HFF-Myc (cell line): ENCODE measurements at regions not wholly inside any gene's neighbourhood (a gene's known extent, or its start where the extent isn't known, plus 50 kb on each side); places are given as distances from the start of the nearest gene placed in this dataset.

Experiments
- DNase-seq: peaks from one replicate; pipeline ENCODE4 v3.0.0-alpha.2; 2011; ENCODE audit warnings: low read depth; ENCODE audit errors: extremely low read depth
- H3K4me3 ChIP-seq: replicated peaks from 2 replicates; pipeline ENCODE4 v1.5.1; 2011; ENCODE audit warnings: low read depth, mild to moderate bottlenecking, control low read depth, low read length
- CTCF ChIP-seq: IDR thresholded peaks from 2 replicates; pipeline ENCODE4 v1.5.1; 2012; ENCODE audit warnings: mild to moderate bottlenecking, low read depth, low read length, control low read depth; ENCODE audit errors: missing control alignments

DNA sequence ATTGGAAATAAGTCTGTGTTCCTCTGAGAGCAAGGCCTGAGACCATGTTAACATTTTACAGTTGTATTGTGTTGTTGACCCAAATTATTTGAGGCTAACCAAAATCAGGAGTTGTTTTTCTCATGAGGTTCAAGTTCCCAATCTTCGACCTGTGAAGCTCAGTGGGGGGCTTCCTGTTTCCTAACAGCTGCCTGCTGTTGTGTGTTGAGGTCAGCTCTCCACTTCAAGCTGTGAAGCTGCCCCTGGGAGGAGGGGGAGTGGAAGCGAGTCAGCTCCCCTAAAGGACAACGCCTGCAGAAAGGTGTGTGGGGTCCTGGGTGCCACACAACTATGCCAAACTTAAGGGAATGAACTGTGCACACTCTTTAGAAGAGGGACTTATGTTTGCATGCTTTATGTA is 295.5 kb downstream of the IRX1 start:
- no peak for TF ChIP-seq CTCF
- no peak for DNase-seq
- H3K4me3 ChIP-seq = no peak overlapping the region

GRCh38 chr5:3893527-3893926 is 297.9 kb downstream of the IRX1 start:
- no peak overlapping the region for H3K4me3 ChIP-seq
- DNase-seq = no peak
- TF ChIP-seq CTCF = no peak

DNA sequence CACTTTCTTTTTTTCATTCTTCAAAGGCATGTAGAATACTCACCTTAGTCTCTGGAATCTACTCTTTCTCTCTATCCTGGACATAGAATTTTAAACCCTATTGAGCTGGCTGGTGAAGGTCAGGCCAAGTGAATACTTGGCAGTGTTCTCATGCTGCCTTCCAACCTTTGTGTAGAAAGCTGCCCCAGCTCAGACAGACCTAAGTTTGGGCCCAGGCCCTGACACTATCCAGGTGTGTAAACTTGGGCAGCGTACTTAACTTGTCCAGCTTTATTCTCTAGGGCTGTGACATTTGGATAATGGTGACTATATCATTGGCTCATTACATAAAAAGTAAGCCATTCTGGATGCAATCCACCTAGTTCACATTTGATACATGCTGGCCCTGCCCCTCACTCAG is 298.3 kb downstream of the IRX1 start:
- TF ChIP-seq CTCF = no peak
- no peak for DNase-seq
- H3K4me3 ChIP-seq = no peak overlapping the region

DNA sequence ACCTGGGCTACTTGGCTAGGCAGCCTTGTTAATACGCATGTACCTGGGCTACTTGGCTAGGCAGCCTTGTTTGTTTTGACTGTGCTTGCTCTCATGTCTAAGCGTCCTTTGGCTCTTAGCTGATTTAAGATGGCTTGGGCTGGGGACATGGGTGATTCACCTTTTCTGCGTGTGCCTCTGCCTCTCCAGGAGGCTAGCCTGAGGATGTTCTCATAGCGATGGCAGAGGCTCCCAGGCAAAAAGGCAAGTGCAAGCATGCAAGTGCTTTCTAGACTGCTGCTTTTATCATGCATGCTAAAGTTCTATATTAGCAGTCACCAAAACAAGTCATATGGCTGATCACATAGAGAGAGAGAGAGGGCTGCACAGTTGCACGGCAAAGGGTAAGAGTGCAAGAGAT is 300.5 kb downstream of the IRX1 start:
- DNase-seq = no peak
- H3K4me3 ChIP-seq = no peak overlapping the region
- TF ChIP-seq CTCF = no peak

- no peak overlapping the region for H3K4me3 ChIP-seq
- TF ChIP-seq CTCF = no peak
- no peak for DNase-seq
These were observed 303.5 kb downstream of the IRX1 start for GRCh38 chr5:3899093-3899492.

DNA sequence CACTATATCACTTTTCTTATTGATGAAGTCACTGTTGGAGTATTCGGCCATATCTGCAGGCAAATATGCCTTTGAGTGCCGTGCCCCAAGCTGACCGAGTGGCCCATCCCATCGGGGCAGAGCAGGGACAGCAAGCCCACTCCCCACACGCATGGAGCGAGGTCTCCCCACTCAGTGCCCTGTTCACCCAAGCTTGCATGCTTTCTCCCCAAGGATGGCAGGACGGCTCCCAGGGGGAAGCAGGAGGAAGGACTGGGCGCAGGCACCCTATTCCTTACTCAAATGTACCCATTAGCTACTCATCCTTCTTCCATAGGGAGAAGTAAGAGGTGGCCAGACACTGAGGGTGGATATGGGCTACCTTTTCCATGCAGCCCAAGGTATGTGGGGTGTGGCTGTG is 309.0 kb downstream of the IRX1 start:
- DNase-seq = no peak
- no peak overlapping the region for H3K4me3 ChIP-seq
- TF ChIP-seq CTCF = no peak

GRCh38 chr5:3905031-3905430 is 309.4 kb downstream of the IRX1 start:
- no peak for TF ChIP-seq CTCF
- H3K4me3 ChIP-seq = no peak overlapping the region

More at GRCh38 chr5:3905031-3905430, 309.4 kb downstream of the IRX1 start:
- no peak for DNase-seq
